ENCODE measurements at regions not wholly inside any gene's neighbourhood (a gene's known extent, or its start where the extent isn't known, plus 50 kb on each side); places are given as distances from the start of the nearest gene placed in this dataset.

- Histone ChIP-seq H3K4me3 (ENCODE audit: low read length) (no peak overlapping the region), H3K4me1 (ENCODE audit: low read length) (no peaks in the 10 kb centered on the region), H3K27me3 (replicated peaks; ENCODE audit: insufficient read depth, low read length) (no peaks in the 10 kb centered on the region), H3K27ac (ENCODE audit: low read length) (no peak overlapping the region), H4K20me1 (ENCODE audit: insufficient read depth, low read length) (no peaks in the 10 kb centered on the region), H3K9ac (ENCODE audit: low read length) (no peak overlapping the region), H3K9me2 (replicated peaks; ENCODE audit: insufficient read depth, low read length) (no peaks in the 10 kb centered on the region), H3K9me3 (replicated peaks; ENCODE audit: insufficient read depth, low read length) (no peaks in the 10 kb centered on the region), H3K79me2 (ENCODE audit: low read length) (no peaks in the 10 kb centered on the region), H3F3A (ENCODE audit: insufficient read depth, low read length) (no peaks in the 10 kb centered on the region), H3K4me2 (ENCODE audit: low read depth, low read length) (no peak overlapping the region), H2AFZ (ENCODE audit: low read length) (no peak overlapping the region), H3K36me3 (replicated peaks; ENCODE audit: insufficient read depth, low read length) (no peaks in the 10 kb centered on the region)
- no peak for DNase-seq
- no peak for TF ChIP-seq EZH2 (optimal IDR thresholded peaks at IDR 0.05; ENCODE audit: low read depth, low read length)
- no peak for TF ChIP-seq EZH2phosphoT487 (IDR thresholded peaks at IDR 0.05; ENCODE audit: low read length)
- TF ChIP-seq, protein P1, sequence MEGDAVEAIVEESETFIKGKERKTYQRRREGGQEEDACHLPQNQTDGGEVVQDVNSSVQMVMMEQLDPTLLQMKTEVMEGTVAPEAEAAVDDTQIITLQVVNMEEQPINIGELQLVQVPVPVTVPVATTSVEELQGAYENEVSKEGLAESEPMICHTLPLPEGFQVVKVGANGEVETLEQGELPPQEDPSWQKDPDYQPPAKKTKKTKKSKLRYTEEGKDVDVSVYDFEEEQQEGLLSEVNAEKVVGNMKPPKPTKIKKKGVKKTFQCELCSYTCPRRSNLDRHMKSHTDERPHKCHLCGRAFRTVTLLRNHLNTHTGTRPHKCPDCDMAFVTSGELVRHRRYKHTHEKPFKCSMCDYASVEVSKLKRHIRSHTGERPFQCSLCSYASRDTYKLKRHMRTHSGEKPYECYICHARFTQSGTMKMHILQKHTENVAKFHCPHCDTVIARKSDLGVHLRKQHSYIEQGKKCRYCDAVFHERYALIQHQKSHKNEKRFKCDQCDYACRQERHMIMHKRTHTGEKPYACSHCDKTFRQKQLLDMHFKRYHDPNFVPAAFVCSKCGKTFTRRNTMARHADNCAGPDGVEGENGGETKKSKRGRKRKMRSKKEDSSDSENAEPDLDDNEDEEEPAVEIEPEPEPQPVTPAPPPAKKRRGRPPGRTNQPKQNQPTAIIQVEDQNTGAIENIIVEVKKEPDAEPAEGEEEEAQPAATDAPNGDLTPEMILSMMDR (IDR thresholded peaks at IDR 0.05; ENCODE audit: low read length): no peak
Observed at GRCh38 chr2:128836559-128837100, 518.0 kb upstream of the HS6ST1 start.

DNA sequence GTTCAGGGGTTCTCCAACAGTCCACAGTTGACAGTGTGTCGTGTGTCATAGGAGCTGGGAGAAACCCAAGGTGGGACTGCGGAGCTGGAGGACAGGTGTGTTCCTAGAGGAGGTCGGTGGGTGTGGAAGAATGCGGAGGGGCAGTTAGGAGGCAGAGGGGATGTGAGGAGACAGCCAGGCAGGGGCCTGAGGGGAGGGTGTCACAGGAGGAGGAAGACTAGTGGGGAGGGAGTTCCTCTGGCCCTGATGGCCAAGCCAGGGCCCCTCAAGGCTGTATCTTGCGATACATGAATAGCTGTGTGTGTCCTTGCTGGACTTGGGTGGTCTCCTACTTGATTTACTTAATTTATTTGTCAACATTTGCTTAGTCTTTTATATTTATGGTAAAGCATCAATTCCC, 519.6 kb upstream of the HS6ST1 start:
- no peaks in the 10 kb centered on the region for H3K9me2 ChIP-seq (replicated peaks; ENCODE audit: insufficient read depth, low read length)
- no peak overlapping the region for H3K4me3 ChIP-seq (ENCODE audit: low read length)
- DNase-seq: no peak
- H3K36me3 ChIP-seq (replicated peaks; ENCODE audit: insufficient read depth, low read length): no peaks in the 10 kb centered on the region
- TF ChIP-seq, protein P1 (IDR thresholded peaks at IDR 0.05; ENCODE audit: low read length): no peak
- no peak for TF ChIP-seq EZH2phosphoT487 (IDR thresholded peaks at IDR 0.05; ENCODE audit: low read length)
- TF ChIP-seq EZH2 (optimal IDR thresholded peaks at IDR 0.05; ENCODE audit: low read depth, low read length): no peak
- no peak overlapping the region for H3K9ac ChIP-seq (ENCODE audit: low read length)
- no peak overlapping the region for H2AFZ ChIP-seq (ENCODE audit: low read length)
- H3F3A ChIP-seq (ENCODE audit: insufficient read depth, low read length): no peaks in the 10 kb centered on the region
- H3K27ac ChIP-seq (ENCODE audit: low read length): no peak overlapping the region
- no peaks in the 10 kb centered on the region for H3K4me1 ChIP-seq (ENCODE audit: low read length)
- H3K9me3 ChIP-seq (replicated peaks; ENCODE audit: insufficient read depth, low read length): no peaks in the 10 kb centered on the region
- H3K27me3 ChIP-seq (replicated peaks; ENCODE audit: insufficient read depth, low read length): no peaks in the 10 kb centered on the region
- H4K20me1 ChIP-seq (ENCODE audit: insufficient read depth, low read length): no peaks in the 10 kb centered on the region
- no peak overlapping the region for H3K4me2 ChIP-seq (ENCODE audit: low read depth, low read length)
- H3K79me2 ChIP-seq (ENCODE audit: low read length): no peaks in the 10 kb centered on the region

GRCh38 chr2:128841803-128842202, 523.1 kb upstream of the HS6ST1 start:
- no peaks in the 10 kb centered on the region for H3K4me1 ChIP-seq (ENCODE audit: low read length)
- H3K9ac ChIP-seq (ENCODE audit: low read length): no peak overlapping the region
- H3K4me2 ChIP-seq (ENCODE audit: low read depth, low read length): no peak overlapping the region
- no peak overlapping the region for H3K27ac ChIP-seq (ENCODE audit: low read length)
- no peaks in the 10 kb centered on the region for H3K36me3 ChIP-seq (replicated peaks; ENCODE audit: insufficient read depth, low read length)
- TF ChIP-seq EZH2 (optimal IDR thresholded peaks at IDR 0.05; ENCODE audit: low read depth, low read length): no peak
- no peak for TF ChIP-seq EZH2phosphoT487 (IDR thresholded peaks at IDR 0.05; ENCODE audit: low read length)
- TF ChIP-seq, protein P1 (IDR thresholded peaks at IDR 0.05; ENCODE audit: low read length): no peak
- no peaks in the 10 kb centered on the region for H3K79me2 ChIP-seq (ENCODE audit: low read length)
- H3K27me3 ChIP-seq (replicated peaks; ENCODE audit: insufficient read depth, low read length): no peaks in the 10 kb centered on the region
- H3K4me3 ChIP-seq (ENCODE audit: low read length): no peak overlapping the region
- H4K20me1 ChIP-seq (ENCODE audit: insufficient read depth, low read length): no peaks in the 10 kb centered on the region
- DNase-seq: no peak
- no peak overlapping the region for H2AFZ ChIP-seq (ENCODE audit: low read length)
- H3K9me2 ChIP-seq (replicated peaks; ENCODE audit: insufficient read depth, low read length): no peaks in the 10 kb centered on the region
- H3K9me3 ChIP-seq (replicated peaks; ENCODE audit: insufficient read depth, low read length): no peaks in the 10 kb centered on the region
- H3F3A ChIP-seq (ENCODE audit: insufficient read depth, low read length): no peaks in the 10 kb centered on the region
